ENCODE measurements at regions not wholly inside any gene's neighbourhood (a gene's known extent, or its start where the extent isn't known, plus 50 kb on each side); places are given as distances from the start of the nearest gene placed in this dataset.

DNA sequence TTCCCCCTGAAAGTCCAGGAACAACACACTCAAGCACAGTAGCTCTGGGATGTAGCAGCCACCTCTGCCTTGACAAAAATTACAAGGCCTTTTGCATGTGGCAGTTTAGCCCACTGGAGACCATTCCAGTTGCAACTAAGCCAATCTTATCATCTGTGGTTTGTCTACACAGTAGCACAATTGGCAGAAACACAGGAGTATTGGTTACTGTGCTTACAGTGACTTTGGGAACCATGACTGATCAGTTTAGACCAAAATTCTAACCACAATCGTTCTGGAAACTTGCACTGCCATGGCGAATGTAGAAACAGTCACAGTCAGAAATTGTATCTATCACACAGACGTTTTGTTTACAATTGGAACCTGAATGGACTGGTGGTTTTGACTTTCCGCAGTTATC lies 403.7 kb upstream of the MEIS1 start:
- no peak for DNase-seq
- H3K27ac Mint-ChIP-seq, result no peak overlapping the region
- H3K27me3 Mint-ChIP-seq (ENCODE audit: low read depth in 3 of 3), result peaks cover 0 to 1% (median 0%) of the 10 kb centered on the region in 3 donors
- H3K4me3 Mint-ChIP-seq, result no peak overlapping the region
- H3K9me3 Mint-ChIP-seq, result peaks cover 0 to 6% (median under 1%) of the 10 kb centered on the region in 6 donors
- H3K36me3 Mint-ChIP-seq, result no peaks in the 10 kb centered on the region
- H3K4me1 Mint-ChIP-seq, result no peaks in the 10 kb centered on the region

GRCh38 chr2:66030553-66030952 lies 404.4 kb upstream of the MEIS1 start:
- Mint-ChIP-seq H3K9me3 (peaks cover 0 to 6% (median under 1%) of the 10 kb centered on the region in 6 donors), H3K27me3 (ENCODE audit: low read depth in 3 of 3) (peaks cover 0 to 1% (median 0%) of the 10 kb centered on the region in 3 donors), H3K27ac (no peak overlapping the region), H3K4me1 (no peaks in the 10 kb centered on the region), H3K4me3 (no peak overlapping the region), H3K36me3 (no peaks in the 10 kb centered on the region)
- DNase-seq, result no peak

- DNase-seq, result no peak
- Mint-ChIP-seq H3K9me3 (peaks cover 0 to 6% (median under 1%) of the 10 kb centered on the region in 6 donors), H3K4me1 (no peaks in the 10 kb centered on the region), H3K27me3 (ENCODE audit: low read depth in 3 of 3) (peaks cover 0 to 2% (median 1%) of the 10 kb centered on the region in 3 donors), H3K4me3 (no peak overlapping the region), H3K27ac (no peak overlapping the region), H3K36me3 (no peaks in the 10 kb centered on the region)
Observed at GRCh38 chr2:66024391-66024790, 410.5 kb upstream of the MEIS1 start.

DNA sequence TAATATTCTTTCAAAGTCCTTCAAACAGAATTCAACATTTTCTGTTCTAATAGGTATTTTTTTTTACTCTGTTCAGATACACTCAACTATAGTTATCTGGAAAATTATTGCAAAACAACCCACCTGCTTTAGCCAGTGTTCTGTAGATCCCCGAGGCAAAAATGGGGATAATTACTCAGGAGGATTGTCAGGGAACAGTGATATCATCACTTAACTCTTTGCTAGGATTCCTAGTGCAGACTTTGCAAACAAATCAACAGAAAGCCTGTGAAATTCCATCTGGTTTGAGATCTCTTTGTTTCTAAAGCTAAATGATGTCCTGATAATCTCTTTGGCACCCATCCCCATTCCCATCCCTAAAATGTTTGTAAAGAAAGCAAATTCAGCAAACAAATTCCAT lies 413.6 kb upstream of the MEIS1 start:
- H3K4me3 Mint-ChIP-seq, result no peak overlapping the region
- H3K27ac Mint-ChIP-seq, result no peak overlapping the region
- peaks cover 0 to 2% (median 0%) of the 10 kb centered on the region in 6 donors for H3K9me3 Mint-ChIP-seq
- H3K4me1 Mint-ChIP-seq, result no peaks in the 10 kb centered on the region
- no peak for DNase-seq
- H3K36me3 Mint-ChIP-seq, result no peaks in the 10 kb centered on the region
- H3K27me3 Mint-ChIP-seq (ENCODE audit: low read depth in 3 of 3), result peaks cover 0 to 2% (median 0%) of the 10 kb centered on the region in 3 donors

DNA sequence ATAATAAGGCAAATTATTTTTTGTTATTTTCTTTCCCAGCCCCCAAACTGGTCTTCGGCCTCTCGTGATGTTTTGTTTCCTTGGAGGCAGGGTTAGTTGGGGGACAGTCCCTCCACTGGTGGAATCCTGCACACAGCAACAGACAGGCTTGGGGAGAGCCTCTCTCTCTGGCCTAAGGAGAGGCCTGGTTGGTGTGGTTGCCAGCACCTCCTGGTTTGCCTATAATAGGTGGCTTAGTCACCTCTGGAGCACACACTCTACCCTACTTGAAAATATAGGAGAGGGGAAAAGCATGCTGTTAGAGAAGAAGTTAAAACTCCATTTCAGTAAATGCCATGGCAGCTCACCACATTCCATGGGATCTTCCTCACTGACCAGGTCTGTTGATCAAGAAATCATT lies 417.2 kb upstream of the MEIS1 start:
- H3K4me3 Mint-ChIP-seq, result no peak overlapping the region
- no peak overlapping the region for H3K27ac Mint-ChIP-seq
- H3K9me3 Mint-ChIP-seq, result peaks cover 0 to 2% (median 0%) of the 10 kb centered on the region in 6 donors
- no peak for DNase-seq
- H3K36me3 Mint-ChIP-seq, result no peaks in the 10 kb centered on the region
- peaks cover 0 to 2% (median 0%) of the 10 kb centered on the region in 3 donors for H3K27me3 Mint-ChIP-seq (ENCODE audit: low read depth in 3 of 3)
- H3K4me1 Mint-ChIP-seq, result no peaks in the 10 kb centered on the region

GRCh38 chr2:66014450-66014849 lies 420.5 kb upstream of the MEIS1 start:
- Mint-ChIP-seq H3K27me3 (ENCODE audit: low read depth in 3 of 3) (no peaks in the 10 kb centered on the region), H3K4me3 (no peak overlapping the region), H3K9me3 (peaks cover 0 to 4% (median 0%) of the 10 kb centered on the region in 6 donors), H3K36me3 (no peaks in the 10 kb centered on the region), H3K4me1 (no peaks in the 10 kb centered on the region), H3K27ac (no peak overlapping the region)
- no peak for DNase-seq

DNA sequence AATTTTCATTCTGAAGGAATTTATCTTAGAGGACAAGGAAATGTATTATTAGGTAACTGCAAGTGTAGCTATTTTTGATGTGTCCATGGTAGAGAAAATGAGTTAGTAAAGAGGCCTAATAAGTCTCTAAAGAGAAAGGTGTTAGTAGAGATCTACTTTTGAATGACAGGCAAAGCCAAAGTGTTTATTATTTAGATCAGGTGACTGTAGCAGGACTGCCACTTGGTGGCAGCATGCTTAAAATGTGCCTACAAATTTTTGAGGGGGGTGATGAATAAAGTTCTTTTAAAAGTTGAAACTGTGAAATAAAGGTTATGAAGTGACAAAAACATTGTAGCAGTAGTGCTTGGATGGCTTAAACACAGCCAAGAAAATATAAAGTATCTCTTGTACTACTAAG lies 421.5 kb upstream of the MEIS1 start:
- H3K4me3 Mint-ChIP-seq, result no peak overlapping the region
- no peaks in the 10 kb centered on the region for H3K27me3 Mint-ChIP-seq (ENCODE audit: low read depth in 3 of 3)
- no peaks in the 10 kb centered on the region for H3K36me3 Mint-ChIP-seq
- peaks cover 0 to 4% (median 0%) of the 10 kb centered on the region in 6 donors for H3K9me3 Mint-ChIP-seq
- H3K4me1 Mint-ChIP-seq, result no peaks in the 10 kb centered on the region
- DNase-seq, result no peak
- H3K27ac Mint-ChIP-seq, result no peak overlapping the region

- H3K27ac Mint-ChIP-seq, result no peak overlapping the region
- DNase-seq, result no peak
- H3K9me3 Mint-ChIP-seq, result peaks cover 0 to 6% (median 2%) of the 10 kb centered on the region in 6 donors
- no peak overlapping the region for H3K4me3 Mint-ChIP-seq
- peaks cover 0 to 6% (median 5%) of the 10 kb centered on the region in 3 donors for H3K27me3 Mint-ChIP-seq (ENCODE audit: low read depth in 3 of 3)
- H3K36me3 Mint-ChIP-seq, result no peaks in the 10 kb centered on the region
- no peaks in the 10 kb centered on the region for H3K4me1 Mint-ChIP-seq
Observed at GRCh38 chr2:66003931-66004330, 431.0 kb upstream of the MEIS1 start.

DNA sequence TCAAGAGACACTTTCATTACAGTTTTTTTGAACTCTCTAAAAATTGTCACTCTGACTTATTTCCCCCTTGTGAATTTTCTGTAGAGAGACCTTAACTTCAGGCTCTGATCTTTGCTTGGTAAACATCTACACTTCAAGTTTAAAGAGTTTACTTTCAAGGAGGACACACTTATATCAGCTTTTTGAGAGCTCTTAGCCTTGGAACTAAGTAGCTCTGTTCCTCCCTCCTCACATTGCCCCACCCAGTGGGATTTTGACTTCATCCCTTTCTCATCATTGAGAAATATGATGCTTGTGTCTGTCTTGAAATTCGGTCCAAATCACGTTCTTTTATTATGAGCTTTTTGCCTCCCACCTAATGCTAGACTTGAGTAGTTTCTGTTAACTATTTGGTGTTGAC lies 433.4 kb upstream of the MEIS1 start:
- Mint-ChIP-seq H3K9me3 (peaks cover 0 to 6% (median 2%) of the 10 kb centered on the region in 6 donors), H3K27ac (no peak overlapping the region), H3K4me3 (no peak overlapping the region), H3K4me1 (no peaks in the 10 kb centered on the region), H3K27me3 (ENCODE audit: low read depth in 3 of 3) (peaks cover 0 to 6% (median 5%) of the 10 kb centered on the region in 3 donors), H3K36me3 (no peaks in the 10 kb centered on the region)
- no peak for DNase-seq

GRCh38 chr2:66000901-66001300 lies 434.0 kb upstream of the MEIS1 start:
- Mint-ChIP-seq H3K9me3 (peaks cover 0 to 6% (median 2%) of the 10 kb centered on the region in 6 donors), H3K27me3 (ENCODE audit: low read depth in 3 of 3) (peaks cover 0 to 5% (median 5%) of the 10 kb centered on the region in 3 donors), H3K27ac (no peak overlapping the region), H3K4me1 (no peaks in the 10 kb centered on the region), H3K36me3 (no peaks in the 10 kb centered on the region), H3K4me3 (no peak overlapping the region)
- DNase-seq, result no peak

DNA sequence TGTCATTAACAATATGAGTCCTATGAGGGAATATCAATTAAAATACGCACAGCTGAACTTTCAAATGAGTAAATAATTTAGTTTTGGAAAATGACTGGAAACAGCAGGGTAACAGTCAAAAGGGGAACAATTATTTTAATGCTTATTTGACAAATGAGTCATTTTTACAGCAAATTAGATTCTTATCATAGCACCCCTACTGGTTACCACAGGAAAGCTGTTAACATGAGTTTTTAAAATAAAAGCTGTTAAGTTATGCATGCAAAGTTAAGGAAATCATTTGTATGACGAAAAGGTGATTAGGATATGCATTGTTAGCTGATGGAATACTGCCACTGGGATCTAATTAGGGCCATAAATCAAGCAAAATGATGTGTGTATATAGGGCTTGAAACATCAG lies 435.1 kb upstream of the MEIS1 start:
- no peak overlapping the region for H3K27ac Mint-ChIP-seq
- H3K4me1 Mint-ChIP-seq, result no peaks in the 10 kb centered on the region
- H3K9me3 Mint-ChIP-seq, result peaks cover 0 to 6% (median 1%) of the 10 kb centered on the region in 6 donors
- no peaks in the 10 kb centered on the region for H3K36me3 Mint-ChIP-seq
- DNase-seq, result no peak
- H3K27me3 Mint-ChIP-seq (ENCODE audit: low read depth in 3 of 3), result peaks cover 0 to 5% (median 4%) of the 10 kb centered on the region in 3 donors
- H3K4me3 Mint-ChIP-seq, result no peak overlapping the region

DNA sequence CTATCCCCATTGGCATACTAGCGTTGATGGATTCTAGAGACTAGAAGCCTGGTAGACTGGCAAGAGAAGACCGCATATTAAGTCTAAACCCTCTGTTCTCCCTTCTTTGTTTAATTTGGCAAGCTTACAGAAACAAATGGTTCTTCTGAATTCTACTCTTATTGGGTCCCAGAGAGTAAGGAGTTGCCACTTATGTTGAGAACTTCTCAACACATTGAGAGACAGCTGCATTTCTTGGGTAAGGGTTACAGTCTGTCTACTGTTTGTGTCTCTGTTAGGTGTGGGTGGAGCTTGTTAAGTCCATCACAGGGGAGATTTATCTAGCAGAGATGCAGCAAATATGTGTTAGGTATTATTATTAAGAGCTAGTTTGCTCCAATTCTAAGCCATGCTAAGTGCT lies 435.8 kb upstream of the MEIS1 start:
- Mint-ChIP-seq H3K36me3 (no peaks in the 10 kb centered on the region), H3K27me3 (ENCODE audit: low read depth in 3 of 3) (peaks cover 0 to 5% (median 4%) of the 10 kb centered on the region in 3 donors), H3K4me3 (no peak overlapping the region), H3K27ac (no peak overlapping the region), H3K4me1 (no peaks in the 10 kb centered on the region), H3K9me3 (peaks cover 0 to 4% (median 0%) of the 10 kb centered on the region in 6 donors)
- DNase-seq, result no peak

- Mint-ChIP-seq H3K36me3 (no peaks in the 10 kb centered on the region), H3K9me3 (no peaks in the 10 kb centered on the region), H3K27ac (no peak overlapping the region), H3K4me1 (no peaks in the 10 kb centered on the region), H3K4me3 (no peak overlapping the region), H3K27me3 (ENCODE audit: low read depth in 3 of 3) (peaks cover 0 to 5% (median 2%) of the 10 kb centered on the region in 3 donors)
- DNase-seq, result no peak
Observed at GRCh38 chr2:65997961-65998360, 437.0 kb upstream of the MEIS1 start.

- Mint-ChIP-seq H3K27ac (no peak overlapping the region), H3K4me1 (no peaks in the 10 kb centered on the region), H3K4me3 (no peak overlapping the region), H3K9me3 (peaks cover 0 to 7% (median 0%) of the 10 kb centered on the region in 6 donors), H3K36me3 (no peaks in the 10 kb centered on the region), H3K27me3 (ENCODE audit: low read depth in 3 of 3) (peaks cover 0 to 5% (median 3%) of the 10 kb centered on the region in 3 donors)
- no peak for DNase-seq
Observed at GRCh38 chr2:65992198-65992554, 442.7 kb upstream of the MEIS1 start.

- peaks cover 0 to 5% (median 2%) of the 10 kb centered on the region in 3 donors for H3K27me3 Mint-ChIP-seq (ENCODE audit: low read depth in 3 of 3)
- H3K4me1 Mint-ChIP-seq, result no peaks in the 10 kb centered on the region
- H3K36me3 Mint-ChIP-seq, result no peaks in the 10 kb centered on the region
- H3K27ac Mint-ChIP-seq, result no peak overlapping the region
- DNase-seq, result no peak
- no peak overlapping the region for H3K4me3 Mint-ChIP-seq
- H3K9me3 Mint-ChIP-seq, result peaks cover 0 to 7% (median 0%) of the 10 kb centered on the region in 6 donors
Observed at GRCh38 chr2:65991381-65992197, 443.3 kb upstream of the MEIS1 start.
